ENCODE measurements at regions not wholly inside any gene's neighbourhood (a gene's known extent, or its start where the extent isn't known, plus 50 kb on each side); places are given as distances from the start of the nearest gene placed in this dataset.

GRCh38 chr5:74206579-74207550, 433.7 kb downstream of the ENC1 start:
- ATAC-seq (no peak), DNase-seq (no peak)
- H3K4me3 Mint-ChIP-seq = no peak overlapping the region
- H3K36me3 Mint-ChIP-seq (ENCODE audit: insufficient read depth) = no peaks in the 10 kb centered on the region
- no peaks in the 10 kb centered on the region for H3K4me1 Mint-ChIP-seq (ENCODE audit: low read depth)
- peaks cover 5% of the 10 kb centered on the region for H3K27me3 Mint-ChIP-seq (ENCODE audit: low read depth)
- H3K9me3 Mint-ChIP-seq = no peaks in the 10 kb centered on the region

GRCh38 chr5:74205767-74206578, 434.6 kb downstream of the ENC1 start:
- Mint-ChIP-seq H3K36me3 (ENCODE audit: insufficient read depth) (no peaks in the 10 kb centered on the region), H3K4me3 (no peak overlapping the region), H3K27me3 (ENCODE audit: low read depth) (peaks cover 5% of the 10 kb centered on the region), H3K9me3 (no peaks in the 10 kb centered on the region), H3K4me1 (ENCODE audit: low read depth) (no peaks in the 10 kb centered on the region)
- DNase-seq = no peak
- ATAC-seq = no peak

- no peaks in the 10 kb centered on the region for H3K9me3 Mint-ChIP-seq
- no peaks in the 10 kb centered on the region for H3K4me1 Mint-ChIP-seq (ENCODE audit: low read depth)
- ATAC-seq (peak in 1 of 2 donors; percentile 49), DNase-seq (no peak)
- peaks cover 5% of the 10 kb centered on the region for H3K27me3 Mint-ChIP-seq (ENCODE audit: low read depth)
- H3K36me3 Mint-ChIP-seq (ENCODE audit: insufficient read depth) = no peaks in the 10 kb centered on the region
- H3K4me3 Mint-ChIP-seq = no peak overlapping the region
Observed at GRCh38 chr5:74201334-74202081, 439.0 kb downstream of the ENC1 start.

- Mint-ChIP-seq H3K36me3 (ENCODE audit: insufficient read depth) (no peaks in the 10 kb centered on the region), H3K4me1 (ENCODE audit: low read depth) (no peaks in the 10 kb centered on the region), H3K4me3 (no peak overlapping the region), H3K27me3 (ENCODE audit: low read depth) (peaks cover 7% of the 10 kb centered on the region), H3K9me3 (no peaks in the 10 kb centered on the region)
- no peak for DNase-seq
- no peak for ATAC-seq
Observed at GRCh38 chr5:74200560-74200959, 440.0 kb downstream of the ENC1 start.

- ATAC-seq (no peak), DNase-seq (no peak)
- Mint-ChIP-seq H3K9me3 (no peaks in the 10 kb centered on the region), H3K27me3 (ENCODE audit: low read depth) (peaks cover 5% of the 10 kb centered on the region), H3K4me3 (no peak overlapping the region), H3K4me1 (ENCODE audit: low read depth) (no peaks in the 10 kb centered on the region), H3K36me3 (ENCODE audit: insufficient read depth) (no peaks in the 10 kb centered on the region)
Observed at GRCh38 chr5:74199436-74200210, 440.9 kb downstream of the ENC1 start.

- no peak for DNase-seq
- Mint-ChIP-seq H3K9me3 (no peaks in the 10 kb centered on the region), H3K4me1 (ENCODE audit: low read depth) (no peaks in the 10 kb centered on the region), H3K4me3 (no peak overlapping the region), H3K27me3 (ENCODE audit: low read depth) (peaks cover 6% of the 10 kb centered on the region), H3K36me3 (ENCODE audit: insufficient read depth) (no peaks in the 10 kb centered on the region)
- ATAC-seq = peak; percentile 16 to 18
Observed at GRCh38 chr5:74199005-74199404, 441.5 kb downstream of the ENC1 start.

GRCh38 chr5:74198156-74198555, 442.4 kb downstream of the ENC1 start:
- peaks cover 6% of the 10 kb centered on the region for H3K27me3 Mint-ChIP-seq (ENCODE audit: low read depth)
- DNase-seq (no peak), ATAC-seq (no peak)
- no peak overlapping the region for H3K4me3 Mint-ChIP-seq
- H3K9me3 Mint-ChIP-seq = no peaks in the 10 kb centered on the region
- H3K36me3 Mint-ChIP-seq (ENCODE audit: insufficient read depth) = no peaks in the 10 kb centered on the region
- H3K4me1 Mint-ChIP-seq (ENCODE audit: low read depth) = no peaks in the 10 kb centered on the region

- ATAC-seq (no peak), DNase-seq (no peak)
- H3K36me3 Mint-ChIP-seq (ENCODE audit: insufficient read depth) = no peaks in the 10 kb centered on the region
- H3K27me3 Mint-ChIP-seq (ENCODE audit: low read depth) = peaks cover 15% of the 10 kb centered on the region
- H3K9me3 Mint-ChIP-seq = no peaks in the 10 kb centered on the region
- no peak overlapping the region for H3K4me3 Mint-ChIP-seq
- no peaks in the 10 kb centered on the region for H3K4me1 Mint-ChIP-seq (ENCODE audit: low read depth)
Observed at GRCh38 chr5:74196233-74196632, 444.3 kb downstream of the ENC1 start.

- H3K4me1 Mint-ChIP-seq (ENCODE audit: low read depth) = no peaks in the 10 kb centered on the region
- no peak overlapping the region for H3K4me3 Mint-ChIP-seq
- no peaks in the 10 kb centered on the region for H3K36me3 Mint-ChIP-seq (ENCODE audit: insufficient read depth)
- H3K27me3 Mint-ChIP-seq (ENCODE audit: low read depth) = peaks cover 15% of the 10 kb centered on the region
- H3K9me3 Mint-ChIP-seq = peaks cover 5% of the 10 kb centered on the region
- DNase-seq (no peak), ATAC-seq (no peak)
Observed at GRCh38 chr5:74194196-74194595, 446.3 kb downstream of the ENC1 start.

GRCh38 chr5:74192606-74193299, 447.8 kb downstream of the ENC1 start:
- Mint-ChIP-seq H3K4me1 (ENCODE audit: low read depth) (no peaks in the 10 kb centered on the region), H3K9me3 (peaks cover 5% of the 10 kb centered on the region), H3K36me3 (ENCODE audit: insufficient read depth) (no peaks in the 10 kb centered on the region), H3K4me3 (no peak overlapping the region), H3K27me3 (ENCODE audit: low read depth) (peaks cover 16% of the 10 kb centered on the region)
- no peak for DNase-seq
- ATAC-seq = no peak

GRCh38 chr5:74188351-74189105, 452.0 kb downstream of the ENC1 start:
- no peak overlapping the region for H3K4me3 Mint-ChIP-seq
- ATAC-seq (no peak), DNase-seq (no peak)
- peaks cover 5% of the 10 kb centered on the region for H3K9me3 Mint-ChIP-seq
- no peaks in the 10 kb centered on the region for H3K4me1 Mint-ChIP-seq (ENCODE audit: low read depth)
- peaks cover 16% of the 10 kb centered on the region for H3K27me3 Mint-ChIP-seq (ENCODE audit: low read depth)
- no peaks in the 10 kb centered on the region for H3K36me3 Mint-ChIP-seq (ENCODE audit: insufficient read depth)

GRCh38 chr5:74187757-74188156, 452.8 kb downstream of the ENC1 start:
- Mint-ChIP-seq H3K36me3 (ENCODE audit: insufficient read depth) (no peaks in the 10 kb centered on the region), H3K27me3 (ENCODE audit: low read depth) (peaks cover 13% of the 10 kb centered on the region), H3K4me1 (ENCODE audit: low read depth) (no peaks in the 10 kb centered on the region), H3K9me3 (peaks cover 5% of the 10 kb centered on the region), H3K4me3 (no peak overlapping the region)
- DNase-seq (no peak), ATAC-seq (no peak)
